ENCODE measurements at regions not wholly inside any gene's neighbourhood (a gene's known extent, or its start where the extent isn't known, plus 50 kb on each side); places are given as distances from the start of the nearest gene placed in this dataset.
"Not testable (repeated sequence)": the region's sequence is repeated elsewhere in the genome, so short reads cannot be mapped to it uniquely, and the experiment has no call there.

- ATAC-seq, result no peak
- no peak for DNase-seq
Measured at GRCh38 chr10:23754179-23754578, 315.3 kb downstream of the OTUD1 start.

- no peak for ATAC-seq
- no peak for DNase-seq
Measured at GRCh38 chr10:23754941-23755340, 316.1 kb downstream of the OTUD1 start.

- DNase-seq (no peak), ATAC-seq (no peak)
Measured at GRCh38 chr10:23755556-23755955, 316.7 kb downstream of the OTUD1 start.

GRCh38 chr10:23768281-23768680 is 329.4 kb downstream of the OTUD1 start:
- DNase-seq, result no peak
- ATAC-seq, result no peak

- DNase-seq, result no peak
- ATAC-seq, result no peak
Measured at GRCh38 chr10:23777153-23777552, 338.3 kb downstream of the OTUD1 start.

- DNase-seq (no peak), ATAC-seq (no peak)
Measured at GRCh38 chr10:23779301-23779700, 340.4 kb downstream of the OTUD1 start.

- DNase-seq (no peak), ATAC-seq (no peak)
Measured at GRCh38 chr10:23780331-23780730, 341.5 kb downstream of the OTUD1 start.

- no peak for DNase-seq
- no peak for ATAC-seq
Measured at GRCh38 chr10:23786594-23786993, 347.7 kb downstream of the OTUD1 start.

- no peak for DNase-seq
- ATAC-seq, result no peak
Measured at GRCh38 chr10:23793577-23793976, 354.7 kb downstream of the OTUD1 start.

GRCh38 chr10:23797452-23797851 is 358.6 kb downstream of the OTUD1 start:
- ATAC-seq, DNase-seq: not testable (repeated sequence)

GRCh38 chr10:23804125-23804524 is 365.2 kb downstream of the OTUD1 start:
- DNase-seq (no peak), ATAC-seq (no peak)

GRCh38 chr10:23813687-23814086 is 374.8 kb downstream of the OTUD1 start:
- DNase-seq, result no peak
- ATAC-seq, result no peak

GRCh38 chr10:23818484-23818883 is 379.6 kb downstream of the OTUD1 start:
- no peak for ATAC-seq
- no peak for DNase-seq

- DNase-seq, result no peak
- no peak for ATAC-seq
Measured at GRCh38 chr10:23820792-23821191, 381.9 kb downstream of the OTUD1 start.

GRCh38 chr10:23824822-23825221 is 384.1 kb upstream of the KIAA1217 start:
- DNase-seq, result no peak
- no peak for ATAC-seq

- no peak for ATAC-seq
- DNase-seq, result no peak
Measured at GRCh38 chr10:23826421-23826820, 382.5 kb upstream of the KIAA1217 start.

- ATAC-seq, result no peak
Measured at GRCh38 chr10:23829556-23829955, 379.4 kb upstream of the KIAA1217 start.

GRCh38 chr10:23834091-23834490 is 374.8 kb upstream of the KIAA1217 start:
- no peak for DNase-seq
- no peak for ATAC-seq

More at GRCh38 chr10:23829556-23829955, 379.4 kb upstream of the KIAA1217 start:
- DNase-seq, result no peak

- DNase-seq (no peak), ATAC-seq (no peak)
Measured at GRCh38 chr10:23850631-23851030, 358.3 kb upstream of the KIAA1217 start.

- no peak for DNase-seq
- ATAC-seq, result no peak
Measured at GRCh38 chr10:23859598-23859997, 349.3 kb upstream of the KIAA1217 start.

GRCh38 chr10:23864631-23865147 is 344.2 kb upstream of the KIAA1217 start:
- DNase-seq (no peak), ATAC-seq (no peak)

- DNase-seq, ATAC-seq: not testable (repeated sequence)
Measured at GRCh38 chr10:23866985-23867384, 342.0 kb upstream of the KIAA1217 start.

GRCh38 chr10:23868121-23868520 is 340.8 kb upstream of the KIAA1217 start:
- ATAC-seq, result no peak
- DNase-seq, result no peak

GRCh38 chr10:23869548-23869947 is 339.4 kb upstream of the KIAA1217 start:
- DNase-seq, result no peak
- no peak for ATAC-seq

- DNase-seq (no peak), ATAC-seq (no peak)
Measured at GRCh38 chr10:23869996-23870395, 338.9 kb upstream of the KIAA1217 start.
